OCI-LY7 (cell line): ENCODE measurements at regions not wholly inside any gene's neighbourhood (a gene's known extent, or its start where the extent isn't known, plus 50 kb on each side); places are given as distances from the start of the nearest gene placed in this dataset.

Experiments
- BruUV-seq: library from RNA; stranded (reverse); fragments of 400-500 nt; replicated peaks from 2 replicates; lab custom pipeline; 2021; lab: Mats Ljungman, UMichigan
- CTCF ChIA-PET: fragments of 300-600 bp; sonication (Branson Sonifier 250); formaldehyde crosslinking; loops from one replicate; lab custom pipeline; 2022; ENCODE audit warnings: antibody characterized with exemption; ENCODE audit not compliant: unreplicated experiment; lab: Charles Lee
- POLR2A ChIA-PET: fragments of 300-600 bp; sonication (Branson Sonifier 250); formaldehyde crosslinking; loops from one replicate; lab custom pipeline; 2022; ENCODE audit warnings: antibody characterized with exemption; lab: Charles Lee
- DNase-seq: peaks from one replicate; pipeline ENCODE4 v3.0.0-alpha.2; 2015; ENCODE audit warnings: low spot score
- H2AFZ ChIP-seq: fragments of 200-600 bp; sonication (generic), shearing (Covaris generic); 2 replicates; pipeline ENCODE4 v1.6.1; 2014; ENCODE audit warnings: mild to moderate bottlenecking, antibody characterized with exemption, low read length, moderate library complexity
- H3K27ac ChIP-seq: fragments of 200-600 bp; sonication (generic); 2 replicates; pipeline ENCODE4 v1.5.1; 2014; ENCODE audit warnings: mixed run types, low read depth, mild to moderate bottlenecking, moderate library complexity, low read length, inconsistent platforms; ENCODE audit not compliant: poor library complexity, severe bottlenecking
- H3K36me3 ChIP-seq: fragments of 200-600 bp; sonication (generic); 2 replicates; pipeline ENCODE4 v1.6.1; 2014; ENCODE audit warnings: mild to moderate bottlenecking, antibody characterized with exemption, low read length, moderate library complexity, mixed read lengths; ENCODE audit not compliant: insufficient read depth
- H3K4me1 ChIP-seq: fragments of 200-600 bp; sonication (generic); 2 replicates; pipeline ENCODE4 v1.5.1; 2014; ENCODE audit warnings: mild to moderate bottlenecking, low read length; ENCODE audit not compliant: insufficient read depth, poor library complexity, severe bottlenecking
- H3K4me2 ChIP-seq: fragments of 200-600 bp; sonication (generic); 2 replicates; pipeline ENCODE4 v1.6.1; 2014; ENCODE audit warnings: mild to moderate bottlenecking, low read length
- H3K4me3 ChIP-seq: fragments of 200-600 bp; sonication (generic); 2 replicates; pipeline ENCODE4 v1.5.1; 2014; ENCODE audit warnings: mild to moderate bottlenecking, low read depth, low read length; ENCODE audit not compliant: poor library complexity, severe bottlenecking
- H3K79me2 ChIP-seq: fragments of 200-600 bp; sonication (generic); 2 replicates; pipeline ENCODE4 v1.6.1; 2016; ENCODE audit warnings: low read depth, mild to moderate bottlenecking, low read length, moderate library complexity, mixed read lengths; ENCODE audit not compliant: insufficient read depth
- H3K9me2 ChIP-seq: fragments of 200-600 bp; sonication (generic); 2 replicates; pipeline ENCODE4 v1.6.1; 2016; ENCODE audit warnings: mild to moderate bottlenecking, low read length, mixed read lengths; ENCODE audit not compliant: insufficient read depth
- H3K9me3 ChIP-seq: fragments of 200-600 bp; sonication (generic); 2 replicates; pipeline ENCODE4 v1.6.1; 2014; ENCODE audit warnings: mild to moderate bottlenecking, mixed run types, low read length, mixed read lengths
- H4K20me1 ChIP-seq: fragments of 200-600 bp; sonication (generic); 2 replicates; pipeline ENCODE4 v1.6.1; 2014; ENCODE audit warnings: mild to moderate bottlenecking, antibody characterized with exemption, low read length, moderate library complexity, mixed read lengths; ENCODE audit not compliant: insufficient read depth
- CTCF ChIP-seq: fragments of 200-600 bp; sonication (generic); conservative IDR thresholded peaks from 2 replicates; pipeline ENCODE4 v1.5.1; 2014; ENCODE audit warnings: mild to moderate bottlenecking, antibody characterized with exemption, low read length, moderate library complexity, mixed read lengths
- EZH2phosphoT487 ChIP-seq: fragments of 200-600 bp; sonication (generic); IDR thresholded peaks from 2 replicates; pipeline ENCODE4 v1.6.1; 2018; ENCODE audit warnings: low read depth, borderline replicate concordance, mild to moderate bottlenecking, mixed run types, antibody characterized with exemption, low read length, moderate library complexity, mixed read lengths
- intact Hi-C: fragments of 100-400 bp; cut with micrococcal nuclease; formaldehyde crosslinking; loops from one replicate; pipeline ENCODE4 v1.10.0; 2022; ENCODE audit not compliant: unreplicated experiment

GRCh38 chr22:47673557-47673956 lies 911.1 kb downstream of the TBC1D22A start:
- Histone ChIP-seq H3K9me3 (no peaks in the 10 kb centered on the region), H3K36me3 (no peaks in the 10 kb centered on the region), H3K4me1 (no peaks in the 10 kb centered on the region), H3K79me2 (no peaks in the 10 kb centered on the region), H2AFZ (no peak overlapping the region), H3K27ac (no peak overlapping the region), H3K9me2 (no peaks in the 10 kb centered on the region), H3K4me2 (no peak overlapping the region), H4K20me1 (no peaks in the 10 kb centered on the region), H3K4me3 (no peak overlapping the region)
- TF ChIP-seq EZH2phosphoT487 (no peak), CTCF (no peak)
- POLR2A ChIA-PET: no interaction called here
- intact Hi-C loops: no loop called here
- BruUV-seq: no TSS peak
- DNase-seq: no peak
- CTCF ChIA-PET: no interaction called here

- TF ChIP-seq CTCF: no peak
- no peak for TF ChIP-seq EZH2phosphoT487
- no peaks in the 10 kb centered on the region for H3K9me2 ChIP-seq
- H4K20me1 ChIP-seq: no peaks in the 10 kb centered on the region
- H3K9me3 ChIP-seq: no peaks in the 10 kb centered on the region
- BruUV-seq: no TSS peak
- CTCF ChIA-PET: no interaction called here
- H3K4me3 ChIP-seq: no peak overlapping the region
- H2AFZ ChIP-seq: no peak overlapping the region
- intact Hi-C loops: no loop called here
- H3K79me2 ChIP-seq: no peaks in the 10 kb centered on the region
- POLR2A ChIA-PET: no interaction called here
- no peaks in the 10 kb centered on the region for H3K4me1 ChIP-seq
- DNase-seq: no peak
- H3K36me3 ChIP-seq: no peaks in the 10 kb centered on the region
- H3K27ac ChIP-seq: no peak overlapping the region
- H3K4me2 ChIP-seq: no peak overlapping the region
These were observed 910.1 kb downstream of the TBC1D22A start for GRCh38 chr22:47672526-47672925.

- H3K27ac ChIP-seq: no peak overlapping the region
- TF ChIP-seq EZH2phosphoT487: no peak
- TF ChIP-seq CTCF: no peak
- H2AFZ ChIP-seq: no peak overlapping the region
- H3K9me2 ChIP-seq: no peaks in the 10 kb centered on the region
- CTCF ChIA-PET: no interaction called here
- POLR2A ChIA-PET: interaction anchor here (0.6 kb wide), 1 partner anchor 10 kb away, joined by 3 read pairs; no protein-coding TSS in a partner anchor
- DNase-seq: no peak
- H3K9me3 ChIP-seq: no peaks in the 10 kb centered on the region
- H3K36me3 ChIP-seq: no peaks in the 10 kb centered on the region
- H3K4me3 ChIP-seq: no peak overlapping the region
- intact Hi-C loops: no loop called here
- H4K20me1 ChIP-seq: no peaks in the 10 kb centered on the region
- H3K79me2 ChIP-seq: no peaks in the 10 kb centered on the region
- no TSS peak for BruUV-seq
- no peaks in the 10 kb centered on the region for H3K4me1 ChIP-seq
- no peak overlapping the region for H3K4me2 ChIP-seq
These were observed 902.7 kb downstream of the TBC1D22A start for GRCh38 chr22:47665151-47665550.
